GM19372 (cell line): ENCODE measurements at regions not wholly inside any gene's neighbourhood (a gene's known extent, or its start where the extent isn't known, plus 50 kb on each side); places are given as distances from the start of the nearest gene placed in this dataset.

Experiments used
- ATAC-seq: cut with Tn5 transposase; IDR thresholded peaks from one replicate; pipeline ENCODE4 v1.9.1; 2021; ENCODE audit warnings: mild to moderate bottlenecking, low read depth, moderate library complexity; ENCODE audit not compliant: unreplicated experiment

DNA sequence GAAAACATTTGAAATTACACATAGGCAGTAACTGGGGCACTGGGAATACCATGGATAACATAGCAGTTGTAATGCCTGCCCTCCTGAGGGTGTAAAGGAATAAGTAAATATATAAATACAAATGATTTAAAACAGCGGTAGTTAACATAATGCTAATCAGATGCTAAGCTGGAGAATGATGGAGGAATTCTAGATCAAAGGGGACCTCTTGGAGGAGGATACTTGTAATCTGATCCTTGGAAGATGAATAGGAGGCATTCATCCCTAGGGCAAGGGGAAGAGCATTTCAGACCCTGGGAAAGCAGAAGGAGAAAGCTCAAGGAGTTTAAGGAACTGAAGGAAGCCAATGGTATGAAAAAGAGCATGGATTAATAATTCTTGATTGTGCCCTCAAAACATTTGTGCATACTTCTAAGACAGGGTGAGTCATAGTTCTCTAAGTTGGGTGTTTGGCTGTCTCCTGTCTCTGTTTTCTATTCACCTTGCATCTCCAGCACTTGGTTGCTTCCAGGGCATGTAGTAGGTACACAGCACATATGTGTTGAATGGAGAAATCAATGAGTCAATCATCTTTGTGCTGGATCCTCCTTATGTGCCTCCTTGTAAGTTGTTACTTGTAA lies 54.8 kb upstream of the PLPP4 start:
- no peak for ATAC-seq

DNA sequence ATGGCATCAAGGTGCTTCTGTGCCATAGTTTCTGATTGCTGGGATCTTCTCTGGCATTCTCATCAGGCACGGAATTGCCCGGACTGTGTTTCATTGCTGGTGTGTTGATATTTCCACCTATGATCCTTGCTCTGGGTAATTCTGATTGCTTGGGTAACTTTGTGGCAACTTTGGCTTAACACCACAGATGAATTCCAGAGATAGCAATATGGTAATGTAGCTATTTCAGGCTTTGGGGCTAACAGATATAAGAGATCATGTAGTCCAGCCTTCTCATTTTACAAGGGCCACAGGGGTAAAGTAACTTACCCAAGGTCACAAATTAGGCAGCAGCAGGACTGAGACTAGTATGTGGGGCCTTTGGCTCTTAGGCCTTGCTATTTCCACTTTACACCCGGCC lies 53.9 kb upstream of the PLPP4 start:
- no peak for ATAC-seq

DNA sequence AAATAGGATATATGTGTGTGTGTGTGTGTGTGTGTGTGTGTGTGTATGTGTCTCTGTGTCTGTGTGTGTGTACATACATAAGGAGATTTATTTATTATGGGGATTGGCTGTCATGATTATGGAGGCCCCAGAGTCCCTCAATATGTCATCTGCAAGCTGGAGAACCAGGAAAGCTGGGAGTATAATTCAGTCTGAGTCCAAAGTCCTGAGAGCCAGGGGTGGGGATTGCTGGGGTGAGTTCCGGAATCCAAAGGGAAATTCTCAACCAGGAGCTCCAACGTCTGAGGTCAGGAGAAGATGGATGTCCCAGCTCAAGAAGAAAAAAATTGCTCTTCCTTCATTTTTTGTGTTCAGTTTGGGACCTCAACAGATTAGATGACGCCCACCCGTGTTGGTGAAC lies 50.7 kb upstream of the PLPP4 start:
- ATAC-seq: no peak
